GM21447 (cell line): ENCODE measurements at regions not wholly inside any gene's neighbourhood (a gene's known extent, or its start where the extent isn't known, plus 50 kb on each side); places are given as distances from the start of the nearest gene placed in this dataset.
"Not testable (repeated sequence)": the region's sequence is repeated elsewhere in the genome, so short reads cannot be mapped to it uniquely, and the experiment has no call there.

Experiments
- ATAC-seq: cut with Tn5 transposase; IDR thresholded peaks from one replicate; pipeline ENCODE4 v1.9.1; 2021; ENCODE audit not compliant: unreplicated experiment

- no peak for ATAC-seq
Observed at GRCh38 chr5:154562244-154562880, 84.3 kb upstream of the HAND1 start.

- no peak for ATAC-seq
Observed at GRCh38 chr5:154559398-154560276, 81.6 kb upstream of the HAND1 start.

GRCh38 chr5:154557548-154557947, 79.5 kb upstream of the HAND1 start:
- ATAC-seq, result no peak

- no peak for ATAC-seq
Observed at GRCh38 chr5:154547551-154547950, 69.5 kb upstream of the HAND1 start.

GRCh38 chr5:154546719-154547118, 68.7 kb upstream of the HAND1 start:
- no peak for ATAC-seq

- no peak for ATAC-seq
Observed at GRCh38 chr5:154544646-154545045, 66.6 kb upstream of the HAND1 start.

- ATAC-seq, result no peak
Observed at GRCh38 chr5:154543380-154543779, 65.4 kb upstream of the HAND1 start.

GRCh38 chr5:154542581-154542980, 64.6 kb upstream of the HAND1 start:
- ATAC-seq, result no peak

- no peak for ATAC-seq
Observed at GRCh38 chr5:154542000-154542399, 64.0 kb upstream of the HAND1 start.

- no peak for ATAC-seq
Observed at GRCh38 chr5:154541553-154541952, 63.5 kb upstream of the HAND1 start.

- no peak for ATAC-seq
Observed at GRCh38 chr5:154540600-154540999, 62.6 kb upstream of the HAND1 start.

- no peak for ATAC-seq
Observed at GRCh38 chr5:154538492-154538891, 60.5 kb upstream of the HAND1 start.

- not testable (repeated sequence) for ATAC-seq
Observed at GRCh38 chr5:154536439-154536838, 58.4 kb upstream of the HAND1 start.

- ATAC-seq, result no peak
Observed at GRCh38 chr5:154535535-154535934, 57.5 kb upstream of the HAND1 start.

- ATAC-seq, result no peak
Observed at GRCh38 chr5:154534457-154535050, 56.5 kb upstream of the HAND1 start.

GRCh38 chr5:154529282-154529681, 51.3 kb upstream of the HAND1 start:
- no peak for ATAC-seq

- no peak for ATAC-seq
Observed at GRCh38 chr5:154528005-154528594, 50.1 kb upstream of the HAND1 start.
